Esophagus muscularis mucosa (tissue), 4 donors: ENCODE measurements at regions not wholly inside any gene's neighbourhood (a gene's known extent, or its start where the extent isn't known, plus 50 kb on each side); places are given as distances from the start of the nearest gene placed in this dataset.

ENCODE experiments used
- DNase-seq: peaks from one replicate; pipeline ENCODE4 v3.0.0-alpha.2; 2017; ENCODE audit errors: extremely low spot score
- H3K27ac ChIP-seq, 4 donors: fragments of 200-600 bp; sonication (generic); replicated peaks in 1 of 4; 1 replicate in 3 of 4; 2 replicates in 1 of 4; pipeline ENCODE4 v1.5.1; 2016 to 2019; ENCODE audit warnings: mild to moderate bottlenecking in 1 of 4
- H3K27me3 ChIP-seq, 4 donors: fragments of 200-600 bp; sonication (generic); one replicate each; pipeline versions ENCODE4 v1.5.1 to v1.6.0; 2016 to 2019
- H3K36me3 ChIP-seq, 4 donors: fragments of 200-600 bp; sonication (generic); one replicate each; pipeline ENCODE4 v1.5.1; 2016 to 2019
- H3K4me1 ChIP-seq, 4 donors: fragments of 200-600 bp; sonication (generic); one replicate each; pipeline ENCODE4 v1.5.1; 2016 to 2019
- H3K4me3 ChIP-seq, 4 donors: fragments of 200-600 bp; sonication (generic); 1 replicate in 2 of 4; 2 replicates in 2 of 4; pipeline ENCODE4 v1.5.1; 2016 to 2019; ENCODE audit warnings: mild to moderate bottlenecking in 4 of 4, moderate library complexity in 1 of 4
- H3K9me3 ChIP-seq, 4 donors: fragments of 200-600 bp; sonication (generic); 1 replicate in 3 of 4; 2 replicates in 1 of 4; pipeline ENCODE4 v1.5.1; 2016 to 2019
- CTCF ChIP-seq, 3 experiments: fragments of 200-600 bp in 2 of 3; fragments of 450-650 bp in 1 of 3; sonication (generic) in 2 of 3; IDR thresholded peaks; one replicate each; pipeline ENCODE4 v1.5.1; 2017 to 2019; ENCODE audit warnings: antibody characterized with exemption in 3 of 3, mild to moderate bottlenecking in 2 of 3, moderate library complexity in 1 of 3
- EP300 ChIP-seq: sonication (generic); formaldehyde crosslinking; IDR thresholded peaks from one replicate; pipeline ENCODE4 v1.6.1; 2017; ENCODE audit warnings: antibody characterized with exemption
- POLR2A ChIP-seq: fragments of 450-650 bp; IDR thresholded peaks from one replicate; pipeline ENCODE4 v1.6.1; 2017; ENCODE audit warnings: antibody characterized with exemption, moderate library complexity, mild to moderate bottlenecking, low read depth
- POLR2AphosphoS5 ChIP-seq, 2 donors: sonication (generic); formaldehyde crosslinking; IDR thresholded peaks; one replicate each; pipeline ENCODE4 v1.6.1; 2017; ENCODE audit warnings: antibody characterized with exemption in 2 of 2
- WGBS: methylation state at CpG from one replicate; pipeline ENCODE4 v1.1.5; 2018; 5-methylcytosine and 5-hydroxymethylcytosine counted together
- intact Hi-C: fragments of 100-400 bp; cut with DNase I; formaldehyde crosslinking; loops from one replicate; pipeline ENCODE4 v1.15.1; 2023

GRCh38 chr2:104413890-104414289, 440.0 kb upstream of the POU3F3 start:
- H3K4me3 ChIP-seq, result no peak overlapping the region
- intact Hi-C loops, result no loop called here
- no peaks in the 10 kb centered on the region for H3K36me3 ChIP-seq
- H3K9me3 ChIP-seq, result no peaks in the 10 kb centered on the region
- no peaks in the 10 kb centered on the region for H3K4me1 ChIP-seq
- TF ChIP-seq EP300 (no peak), CTCF (IDR thresholded peaks at IDR 0.05) (no peak), POLR2A (no peak), POLR2AphosphoS5 (IDR thresholded peaks at IDR 0.05) (no peak)
- peaks cover 0 to 24% (median 0%) of the 10 kb centered on the region in 4 donors for H3K27me3 ChIP-seq
- no peak overlapping the region for H3K27ac ChIP-seq
- DNase-seq, result no peak
- WGBS, result 68% methylated on average over 8 of the region's 8 CpGs

GRCh38 chr2:104415284-104415683, 438.6 kb upstream of the POU3F3 start:
- WGBS, result 54% methylated on average over 6 of the region's 6 CpGs
- Histone ChIP-seq H3K9me3 (no peaks in the 10 kb centered on the region), H3K4me3 (no peak overlapping the region), H3K4me1 (no peaks in the 10 kb centered on the region), H3K27me3 (peaks cover 0 to 20% (median 0%) of the 10 kb centered on the region in 4 donors), H3K36me3 (no peaks in the 10 kb centered on the region), H3K27ac (no peak overlapping the region)
- no peak for DNase-seq
- no peak for TF ChIP-seq EP300
- no peak for TF ChIP-seq CTCF (IDR thresholded peaks at IDR 0.05)
- no peak for TF ChIP-seq POLR2AphosphoS5 (IDR thresholded peaks at IDR 0.05)
- no peak for TF ChIP-seq POLR2A
- intact Hi-C loops, result no loop called here

GRCh38 chr2:104416339-104417000, 437.4 kb upstream of the POU3F3 start:
- no peak for DNase-seq

GRCh38 chr2:104420420-104420819, 433.5 kb upstream of the POU3F3 start:
- DNase-seq, result no peak
- no peak for TF ChIP-seq POLR2AphosphoS5 (IDR thresholded peaks at IDR 0.05)
- TF ChIP-seq CTCF (IDR thresholded peaks at IDR 0.05), result no peak
- TF ChIP-seq POLR2A, result no peak
- no peak for TF ChIP-seq EP300
- H3K4me3 ChIP-seq, result no peak overlapping the region
- 66% methylated on average over 2 of the region's 2 CpGs for WGBS
- no peaks in the 10 kb centered on the region for H3K27me3 ChIP-seq
- intact Hi-C loops, result no loop called here
- H3K36me3 ChIP-seq, result no peaks in the 10 kb centered on the region
- no peak overlapping the region for H3K27ac ChIP-seq
- no peaks in the 10 kb centered on the region for H3K9me3 ChIP-seq
- no peaks in the 10 kb centered on the region for H3K4me1 ChIP-seq

More at GRCh38 chr2:104416339-104417000, 437.4 kb upstream of the POU3F3 start:
- H3K27me3 ChIP-seq, result peaks cover 0 to 20% (median 0%) of the 10 kb centered on the region in 4 donors
- WGBS, result 80% methylated on average over 18 of the region's 18 CpGs
- intact Hi-C loops, result no loop called here
- H3K4me1 ChIP-seq, result no peaks in the 10 kb centered on the region
- H3K9me3 ChIP-seq, result no peaks in the 10 kb centered on the region
- TF ChIP-seq EP300 (no peak), POLR2A (no peak)
- H3K36me3 ChIP-seq, result no peaks in the 10 kb centered on the region
- no peak overlapping the region for H3K27ac ChIP-seq
- no peak overlapping the region for H3K4me3 ChIP-seq

GRCh38 chr2:104420953-104421352, 433.0 kb upstream of the POU3F3 start:
- no peak overlapping the region for H3K4me3 ChIP-seq
- DNase-seq, result no peak
- H3K27me3 ChIP-seq, result no peaks in the 10 kb centered on the region
- intact Hi-C loops, result no loop called here
- 93% methylated on average over 3 of the region's 3 CpGs for WGBS
- H3K36me3 ChIP-seq, result no peaks in the 10 kb centered on the region
- H3K9me3 ChIP-seq, result no peaks in the 10 kb centered on the region
- H3K4me1 ChIP-seq, result no peaks in the 10 kb centered on the region
- TF ChIP-seq POLR2AphosphoS5 (IDR thresholded peaks at IDR 0.05) (no peak), CTCF (IDR thresholded peaks at IDR 0.05) (no peak), POLR2A (no peak), EP300 (no peak)
- H3K27ac ChIP-seq, result no peak overlapping the region
